Forelimb muscle (tissue), 1 donor: ENCODE measurements at regions not wholly inside any gene's neighbourhood (a gene's known extent, or its start where the extent isn't known, plus 50 kb on each side); places are given as distances from the start of the nearest gene placed in this dataset.
"Not testable (repeated sequence)": the region's sequence is repeated elsewhere in the genome, so short reads cannot be mapped to it uniquely, and the experiment has no call there.

Source experiments
- DNase-seq: peaks from one replicate; pipeline ENCODE4 v3.0.0-alpha.2; 2013; ENCODE audit warnings: low read depth

- no peak for DNase-seq
Measured at GRCh38 chrX:77003530-77003929, 443.7 kb upstream of the FGF16 start.

GRCh38 chrX:77003956-77004355, 443.2 kb upstream of the FGF16 start:
- DNase-seq, result no peak

- peak; percentile 24 for DNase-seq
Measured at GRCh38 chrX:77009691-77010090, 437.5 kb upstream of the FGF16 start.

- DNase-seq, result no peak
Measured at GRCh38 chrX:77014377-77015372, 432.5 kb upstream of the FGF16 start.

GRCh38 chrX:77017093-77017492, 430.1 kb upstream of the FGF16 start:
- DNase-seq, result no peak

- not testable (repeated sequence) for DNase-seq
Measured at GRCh38 chrX:77046180-77046810, 400.9 kb upstream of the FGF16 start.

GRCh38 chrX:77060572-77060971, 386.6 kb upstream of the FGF16 start:
- no peak for DNase-seq

- no peak for DNase-seq
Measured at GRCh38 chrX:77061022-77061421, 386.2 kb upstream of the FGF16 start.

GRCh38 chrX:77061545-77061944, 385.6 kb upstream of the FGF16 start:
- DNase-seq, result no peak

- DNase-seq, result no peak
Measured at GRCh38 chrX:77065896-77066295, 381.3 kb upstream of the FGF16 start.

GRCh38 chrX:77070202-77070918, 376.8 kb upstream of the FGF16 start:
- no peak for DNase-seq

GRCh38 chrX:77076896-77077295, 370.3 kb upstream of the FGF16 start:
- DNase-seq, result no peak

- DNase-seq, result not testable (repeated sequence)
Measured at GRCh38 chrX:77081237-77081636, 366.0 kb upstream of the FGF16 start.

GRCh38 chrX:77085372-77085771, 361.8 kb upstream of the FGF16 start:
- no peak for DNase-seq

GRCh38 chrX:77087529-77088169, 359.5 kb upstream of the FGF16 start:
- DNase-seq, result peak; percentile 86

- no peak for DNase-seq
Measured at GRCh38 chrX:77088233-77088632, 359.0 kb upstream of the FGF16 start.

GRCh38 chrX:77114501-77114900, 332.7 kb upstream of the FGF16 start:
- DNase-seq, result no peak

- DNase-seq, result no peak
Measured at GRCh38 chrX:77118686-77119085, 328.5 kb upstream of the FGF16 start.

GRCh38 chrX:77119706-77120105, 327.5 kb upstream of the FGF16 start:
- DNase-seq, result no peak

- DNase-seq, result not testable (repeated sequence)
Measured at GRCh38 chrX:77123917-77124316, 323.3 kb upstream of the FGF16 start.

- not testable (repeated sequence) for DNase-seq
Measured at GRCh38 chrX:77127571-77127970, 319.6 kb upstream of the FGF16 start.

- no peak for DNase-seq
Measured at GRCh38 chrX:77143907-77144306, 303.3 kb upstream of the FGF16 start.
